ENCODE measurements at regions not wholly inside any gene's neighbourhood (a gene's known extent, or its start where the extent isn't known, plus 50 kb on each side); places are given as distances from the start of the nearest gene placed in this dataset.

GRCh38 chr11:112706863-112707262 lies 254.4 kb upstream of the NCAM1 start:
- no peak for TF ChIP-seq POLR2A (IDR thresholded peaks at IDR 0.05)
- TF ChIP-seq, protein P1, sequence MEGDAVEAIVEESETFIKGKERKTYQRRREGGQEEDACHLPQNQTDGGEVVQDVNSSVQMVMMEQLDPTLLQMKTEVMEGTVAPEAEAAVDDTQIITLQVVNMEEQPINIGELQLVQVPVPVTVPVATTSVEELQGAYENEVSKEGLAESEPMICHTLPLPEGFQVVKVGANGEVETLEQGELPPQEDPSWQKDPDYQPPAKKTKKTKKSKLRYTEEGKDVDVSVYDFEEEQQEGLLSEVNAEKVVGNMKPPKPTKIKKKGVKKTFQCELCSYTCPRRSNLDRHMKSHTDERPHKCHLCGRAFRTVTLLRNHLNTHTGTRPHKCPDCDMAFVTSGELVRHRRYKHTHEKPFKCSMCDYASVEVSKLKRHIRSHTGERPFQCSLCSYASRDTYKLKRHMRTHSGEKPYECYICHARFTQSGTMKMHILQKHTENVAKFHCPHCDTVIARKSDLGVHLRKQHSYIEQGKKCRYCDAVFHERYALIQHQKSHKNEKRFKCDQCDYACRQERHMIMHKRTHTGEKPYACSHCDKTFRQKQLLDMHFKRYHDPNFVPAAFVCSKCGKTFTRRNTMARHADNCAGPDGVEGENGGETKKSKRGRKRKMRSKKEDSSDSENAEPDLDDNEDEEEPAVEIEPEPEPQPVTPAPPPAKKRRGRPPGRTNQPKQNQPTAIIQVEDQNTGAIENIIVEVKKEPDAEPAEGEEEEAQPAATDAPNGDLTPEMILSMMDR (IDR thresholded peaks at IDR 0.05): no peak
